DMS53 treated with DMSO at 0.1 percent for 48 hours (cell line): ENCODE measurements at regions not wholly inside any gene's neighbourhood (a gene's known extent, or its start where the extent isn't known, plus 50 kb on each side); places are given as distances from the start of the nearest gene placed in this dataset.
"Not testable (repeated sequence)": the region's sequence is repeated elsewhere in the genome, so short reads cannot be mapped to it uniquely, and the experiment has no call there.

Source experiments
- DNase-seq: peaks from one replicate; lab custom pipeline; 2025; ENCODE audit not compliant: unreplicated experiment; lab: John Stamatoyannopoulos, UW

DNA sequence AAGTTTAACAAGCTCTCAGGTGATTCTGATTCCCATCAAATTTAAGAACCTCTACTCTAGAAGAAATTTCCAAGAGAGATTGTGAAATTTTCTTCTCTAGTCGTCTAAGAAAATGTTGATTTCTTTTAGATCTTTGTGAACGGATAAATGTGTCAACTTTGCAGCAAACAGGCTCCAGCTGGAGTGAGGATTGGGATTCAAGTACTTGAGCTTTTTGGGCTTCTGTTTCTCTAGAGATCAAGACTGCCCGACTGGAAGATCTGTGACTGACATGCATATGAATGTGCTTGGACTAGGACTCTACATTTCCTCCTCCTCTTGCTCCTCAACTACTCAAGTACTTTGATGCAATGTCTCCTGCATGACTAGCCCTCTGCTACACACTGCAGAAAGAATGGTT is 388.3 kb downstream of the TMEM38B start:
- no peak for DNase-seq

DNA sequence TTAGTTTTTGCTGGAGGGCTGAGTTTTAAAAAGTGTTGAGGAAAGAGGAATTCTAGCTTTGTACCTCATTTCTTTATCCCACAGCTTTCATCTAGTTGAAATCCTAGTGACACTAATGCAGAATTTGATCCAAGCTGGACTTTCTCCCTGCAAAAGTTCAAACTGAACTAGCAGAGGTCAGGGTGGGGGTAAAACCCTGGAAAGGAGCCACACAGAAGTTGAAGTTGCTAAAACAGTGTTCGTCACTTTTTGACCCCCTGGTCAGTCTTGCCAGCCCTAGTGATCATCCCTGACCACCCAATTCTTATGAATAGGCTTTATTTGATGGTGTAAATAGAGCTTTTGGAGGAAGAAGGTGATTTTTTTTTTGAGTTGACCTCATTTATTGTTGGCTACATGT is 390.4 kb downstream of the TMEM38B start:
- no peak for DNase-seq

DNA sequence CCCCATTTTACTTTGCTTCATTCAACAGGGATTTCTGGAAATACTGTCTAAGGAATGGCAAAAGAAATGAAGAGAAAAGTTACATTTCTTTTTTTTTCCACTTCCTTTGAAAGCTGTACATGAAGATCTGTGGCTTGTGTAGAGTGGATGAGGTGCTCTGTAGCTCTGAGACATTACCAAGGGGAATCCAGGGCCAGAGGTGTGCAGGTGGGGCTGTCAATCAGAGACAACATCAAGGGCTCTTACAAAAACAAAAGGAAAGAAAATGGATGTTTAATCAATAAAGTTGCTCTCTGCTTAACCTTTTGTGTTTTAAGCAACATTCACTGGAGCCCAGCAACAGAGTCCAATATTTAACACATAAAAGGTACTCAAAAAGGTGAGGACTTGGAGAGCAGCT is 391.1 kb downstream of the TMEM38B start:
- no peak for DNase-seq

DNA sequence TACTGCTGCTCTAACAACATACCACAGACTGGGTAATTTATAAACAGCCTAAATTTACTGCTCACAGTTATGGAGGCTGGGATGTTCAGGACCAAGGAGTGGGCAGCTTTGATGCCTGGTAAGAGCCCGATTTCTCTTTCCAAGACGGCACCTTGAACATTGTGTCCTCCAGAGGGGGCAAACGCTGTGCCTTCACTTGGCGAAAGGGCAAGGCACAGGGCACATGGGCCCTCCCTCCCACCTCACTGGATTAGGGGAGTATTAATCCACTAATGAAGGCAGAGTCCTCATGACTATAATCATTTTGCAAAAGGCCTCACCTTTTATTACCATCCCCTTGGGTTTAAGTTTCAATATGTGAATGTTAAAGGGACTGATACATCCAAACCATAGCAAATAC is 397.7 kb downstream of the TMEM38B start:
- DNase-seq, result no peak

DNA sequence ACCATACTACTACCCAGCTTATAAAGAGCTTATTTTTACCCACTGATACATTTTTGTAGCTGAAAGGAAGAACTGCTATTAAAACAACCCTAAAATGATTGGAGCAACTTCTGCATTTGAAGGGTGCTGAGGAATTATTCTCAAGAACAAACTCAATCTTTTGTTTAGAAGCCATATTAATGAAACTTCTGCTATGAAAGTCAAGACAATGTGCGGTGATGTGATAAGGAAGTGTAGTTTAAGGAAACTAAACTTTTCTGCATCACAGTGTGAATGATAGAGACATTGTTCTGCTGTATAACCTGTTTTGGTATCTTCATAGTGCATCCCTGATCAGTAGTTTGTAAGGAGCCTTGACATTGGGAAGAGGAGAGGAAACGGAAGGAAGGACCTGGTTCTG is 408.5 kb downstream of the TMEM38B start:
- no peak for DNase-seq

DNA sequence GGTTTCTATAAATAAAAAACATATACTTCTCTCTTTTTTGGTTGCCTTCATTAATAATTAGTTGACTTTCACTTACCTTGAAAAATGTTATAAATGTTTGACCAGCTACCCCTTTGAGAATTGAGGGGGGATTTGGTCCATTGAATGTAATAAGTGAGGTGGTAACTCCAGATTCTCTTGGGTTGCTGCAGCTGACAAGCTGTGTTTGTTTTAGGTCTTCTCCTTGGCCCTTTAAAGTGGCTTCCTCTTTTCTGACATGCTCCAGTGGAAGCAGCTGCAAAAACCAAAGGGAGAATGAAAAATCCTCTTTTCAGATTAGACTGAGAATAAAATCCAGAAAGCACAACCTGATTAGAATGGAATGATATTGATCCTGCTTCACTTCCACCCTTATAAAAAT is 410.5 kb downstream of the TMEM38B start:
- DNase-seq, result peak; percentile 2

DNA sequence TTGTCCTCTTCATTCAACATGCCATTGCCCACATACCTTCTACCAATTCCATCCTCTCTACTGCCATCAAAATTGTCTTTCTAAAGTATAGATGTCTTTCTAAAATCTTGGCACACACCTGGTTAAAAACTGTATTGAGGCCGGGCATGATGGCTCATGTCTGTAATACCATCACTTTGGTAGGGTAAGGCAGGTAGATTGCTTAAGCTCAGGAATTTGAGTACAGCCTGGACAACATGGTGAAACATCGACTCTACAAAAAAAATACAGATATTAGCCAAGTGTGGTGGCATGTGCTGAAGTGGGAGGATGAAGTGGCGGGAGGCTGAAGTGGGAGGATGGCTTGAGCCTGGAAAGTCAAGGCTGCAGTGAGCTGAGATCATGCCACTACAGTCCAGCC is 412.1 kb downstream of the TMEM38B start:
- no peak for DNase-seq

DNA sequence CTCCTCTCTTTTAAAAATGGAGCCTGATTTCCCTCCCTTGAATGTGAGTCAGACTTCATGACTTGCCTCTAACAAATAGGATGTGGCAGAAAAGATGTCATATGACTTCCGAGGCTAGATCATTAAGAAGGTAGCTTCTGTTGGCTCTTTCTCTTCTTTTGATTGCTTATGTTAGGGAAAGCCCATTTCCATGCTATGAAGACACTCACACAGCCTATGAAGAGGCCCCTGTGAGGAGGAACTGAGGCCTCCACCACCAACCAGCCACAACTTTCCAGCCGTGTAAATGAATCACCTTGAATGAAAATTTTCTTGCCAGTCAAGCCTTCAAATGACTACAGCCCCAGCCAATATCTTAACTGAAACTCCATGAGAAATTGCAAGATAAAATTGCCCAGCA is 413.4 kb downstream of the TMEM38B start:
- DNase-seq, result no peak

DNA sequence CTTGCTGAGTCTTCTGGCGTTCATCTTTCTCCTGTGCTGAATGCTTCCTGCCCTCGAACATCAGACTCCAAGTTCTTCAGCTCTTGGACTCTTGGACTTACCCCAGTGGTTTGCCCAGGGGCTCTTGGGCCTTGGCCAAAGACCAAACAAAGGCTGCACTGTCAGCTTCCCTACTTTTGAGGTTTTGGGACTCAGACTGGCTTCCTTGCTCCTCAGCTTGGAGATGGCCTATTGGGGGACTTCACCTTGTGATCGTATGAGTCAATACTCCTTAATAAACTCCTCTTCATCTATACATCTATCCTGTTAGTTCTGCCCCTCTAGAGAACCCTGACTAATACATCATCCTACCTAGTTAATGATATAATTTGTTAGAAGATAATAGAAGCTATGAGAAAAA is 415.4 kb downstream of the TMEM38B start:
- not testable (repeated sequence) for DNase-seq

DNA sequence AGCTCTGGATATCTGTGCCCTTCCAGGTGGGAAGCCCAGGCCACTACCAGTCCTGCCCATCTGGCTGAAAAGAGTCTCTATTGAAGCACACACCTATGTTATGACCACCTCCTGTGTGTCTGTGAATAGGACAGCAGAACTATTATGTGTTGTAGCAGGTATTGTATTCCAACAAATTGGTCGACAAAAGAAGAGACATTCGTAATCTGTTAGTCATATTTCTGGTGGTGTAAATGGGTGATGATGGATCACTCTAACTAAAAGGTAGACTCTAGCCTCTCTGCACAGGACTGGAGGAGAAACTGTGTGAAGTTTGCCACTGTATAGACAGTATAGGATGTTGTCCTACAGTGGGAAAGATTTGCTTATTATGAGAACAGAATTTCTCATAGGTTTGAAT is 416.1 kb downstream of the TMEM38B start:
- DNase-seq, result no peak

DNA sequence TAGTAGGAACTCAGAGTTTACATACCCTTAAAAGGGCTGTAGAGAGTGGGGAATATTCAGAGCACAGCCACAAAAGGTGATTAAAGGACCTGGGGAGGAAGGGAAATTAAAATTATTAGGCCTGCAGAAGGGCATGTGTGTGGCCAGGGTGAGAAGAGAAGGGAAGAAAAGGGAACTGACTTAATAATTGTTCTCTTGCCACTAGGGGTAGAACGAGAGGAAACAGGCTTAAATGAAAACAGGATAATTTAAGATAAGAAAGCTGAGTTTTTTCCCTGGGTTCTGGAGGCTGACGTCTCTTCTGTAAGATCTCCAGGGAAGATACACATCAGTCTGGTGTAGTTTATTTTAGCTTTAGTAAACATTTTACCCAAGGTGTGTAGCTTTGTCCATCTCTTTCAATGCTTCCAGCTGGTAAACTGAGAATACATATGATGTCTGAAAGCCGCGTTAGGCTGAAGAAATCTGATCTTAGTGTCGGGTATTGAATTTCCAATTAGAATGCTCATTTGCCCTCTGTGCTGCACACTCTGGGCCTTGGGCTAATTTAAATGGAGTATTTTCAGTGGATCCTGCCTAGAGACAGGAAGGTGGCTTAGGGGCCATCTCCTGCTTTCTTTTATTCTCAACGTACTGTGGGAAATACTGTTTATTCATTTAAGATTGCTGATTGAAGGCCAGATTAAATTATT is 416.8 kb downstream of the TMEM38B start:
- no peak for DNase-seq

DNA sequence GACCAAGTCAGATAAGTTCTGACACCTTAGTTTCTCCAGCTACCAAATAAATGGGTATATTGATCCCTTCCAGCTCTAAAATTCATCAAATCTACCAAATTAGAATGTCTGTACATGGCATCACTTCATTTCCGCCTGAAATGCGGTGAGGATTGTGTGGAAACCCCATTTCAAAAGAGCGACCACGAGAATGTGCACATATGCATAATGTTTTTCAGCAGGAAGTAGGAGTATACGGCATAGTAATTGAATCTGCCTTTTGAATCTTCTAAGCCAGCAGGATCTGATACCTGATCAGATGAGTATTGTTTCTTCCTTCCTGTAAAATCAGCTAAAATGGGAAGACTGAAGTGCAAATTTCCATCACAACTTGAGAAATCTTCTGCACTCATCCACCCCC is 418.6 kb downstream of the TMEM38B start:
- no peak for DNase-seq

DNA sequence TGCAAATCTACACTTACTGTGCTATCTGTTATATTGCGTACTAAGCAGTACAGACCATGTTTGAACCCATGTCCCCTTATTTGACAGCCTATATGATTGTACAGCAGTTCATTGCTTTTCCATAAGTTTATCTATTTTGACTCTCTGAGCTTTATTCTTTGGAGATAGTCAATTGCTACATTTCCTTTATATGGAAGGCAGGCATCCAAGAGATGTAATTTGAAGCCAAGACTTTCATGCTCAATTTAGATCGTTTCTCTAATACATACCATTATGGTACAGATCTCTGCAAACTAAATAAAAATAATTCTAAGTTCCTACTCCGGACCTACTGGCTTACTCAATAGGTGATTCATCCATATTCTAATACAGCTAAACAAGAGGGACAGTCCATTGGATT is 424.8 kb downstream of the TMEM38B start:
- DNase-seq, result no peak

DNA sequence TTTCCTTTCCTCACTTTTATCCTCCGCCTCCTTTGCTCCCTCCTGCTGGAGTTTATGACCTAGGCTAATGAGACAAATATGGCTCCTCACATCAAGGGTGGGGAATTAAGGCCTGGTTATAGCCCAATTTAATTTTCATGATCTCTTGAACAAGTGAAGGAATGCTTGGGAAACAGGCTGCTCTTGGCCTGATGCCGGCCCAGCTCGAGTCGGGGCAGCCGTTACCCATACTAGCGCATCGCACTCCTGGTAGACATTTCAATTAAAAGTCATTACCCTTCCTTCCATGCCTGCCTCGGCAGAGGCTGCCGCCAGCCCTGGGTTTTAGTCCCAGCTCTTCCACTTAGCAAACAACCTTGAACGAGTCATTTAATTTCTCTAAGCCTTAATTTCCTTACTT is 425.7 kb downstream of the TMEM38B start:
- no peak for DNase-seq

DNA sequence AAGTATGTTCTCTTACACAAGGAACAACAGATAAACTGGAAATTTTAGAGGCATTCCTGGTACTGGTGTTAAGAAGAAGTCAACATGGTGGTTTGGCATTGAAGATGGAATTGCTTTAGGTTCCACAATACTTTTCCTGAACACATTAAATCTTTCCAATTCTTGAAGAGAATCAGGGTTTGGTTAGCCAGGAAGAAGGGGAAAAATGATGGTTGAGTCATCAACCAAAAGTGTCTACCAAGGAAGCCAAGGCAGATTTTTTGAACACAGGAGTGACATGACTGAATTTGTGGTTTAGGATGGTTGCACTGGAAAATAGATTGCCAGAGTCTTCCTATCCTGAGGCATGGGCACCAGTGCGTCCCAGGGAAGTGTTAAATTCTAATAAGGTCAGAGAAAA is 433.4 kb downstream of the TMEM38B start:
- no peak for DNase-seq

DNA sequence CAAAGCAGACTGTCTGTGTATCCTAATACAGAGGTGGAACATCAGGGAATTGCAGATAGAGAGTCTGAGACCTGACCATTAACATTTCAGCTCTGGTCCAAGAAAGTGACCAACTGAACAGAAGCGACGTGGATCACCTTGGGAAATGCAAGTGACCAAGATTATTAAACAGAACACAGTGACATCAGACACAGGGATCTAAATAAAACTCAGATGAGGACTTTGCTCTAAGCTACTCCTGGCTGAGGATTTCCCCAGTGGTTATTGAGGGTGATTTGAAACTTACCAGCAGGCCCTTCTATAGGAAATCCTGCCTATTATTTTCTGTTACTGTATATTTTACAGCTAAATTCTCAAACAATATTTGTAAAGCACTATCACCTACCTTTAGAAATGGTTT is 436.0 kb downstream of the TMEM38B start:
- DNase-seq, result no peak

DNA sequence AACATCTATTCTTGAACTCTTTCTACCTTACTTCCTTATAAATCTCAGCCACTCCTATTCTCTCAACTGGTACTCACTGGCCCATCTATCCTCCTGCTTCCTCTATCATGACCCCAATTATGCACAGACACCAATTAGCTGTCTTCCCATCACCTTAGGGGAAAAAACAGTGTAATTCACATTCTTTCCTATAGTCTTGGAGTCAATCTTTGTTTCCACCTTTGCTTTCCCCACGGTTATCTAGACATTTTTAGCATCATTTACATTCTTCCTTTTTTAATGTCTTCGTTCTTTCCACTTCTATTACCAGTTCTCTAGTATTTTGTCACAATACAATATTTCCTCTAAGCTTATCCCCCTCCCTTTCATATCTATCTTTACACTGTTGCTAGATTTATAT is 449.4 kb downstream of the TMEM38B start:
- DNase-seq, result no peak

DNA sequence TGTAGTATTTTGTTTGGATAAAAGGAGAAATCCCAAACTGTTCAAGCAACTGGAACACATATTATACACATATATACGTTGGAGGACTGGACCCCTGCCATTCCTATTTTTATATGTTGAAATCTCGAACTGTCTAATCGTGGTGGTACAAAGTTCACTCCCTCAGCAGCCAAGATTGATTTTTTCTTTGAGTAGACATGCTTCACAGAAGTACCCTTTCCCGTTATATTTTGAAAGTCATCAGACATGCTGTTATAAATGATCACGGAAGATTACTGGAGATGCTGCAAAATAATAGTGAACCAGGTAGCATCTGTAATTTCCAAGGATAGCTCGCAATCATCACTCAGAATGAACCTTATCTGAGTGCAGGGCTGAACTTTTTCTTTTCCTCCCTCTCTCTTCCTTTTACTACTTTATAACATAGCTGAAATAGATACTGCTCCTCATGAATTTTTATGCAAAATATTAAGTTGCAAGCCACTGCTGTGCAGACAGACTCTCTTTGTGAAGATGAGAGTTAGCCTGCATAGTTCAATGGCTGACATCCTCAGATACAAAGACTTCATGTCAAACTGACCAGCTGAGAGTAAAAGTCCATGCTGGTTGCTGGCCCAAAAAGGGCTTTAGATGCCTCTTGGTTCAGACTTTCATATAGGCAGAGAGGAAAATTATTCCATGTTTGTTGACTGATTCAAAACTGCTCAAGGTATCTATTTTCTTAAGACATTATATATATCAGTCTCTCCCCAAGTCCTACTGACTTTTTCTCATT is 451.9 kb downstream of the TMEM38B start:
- no peak for DNase-seq

DNA sequence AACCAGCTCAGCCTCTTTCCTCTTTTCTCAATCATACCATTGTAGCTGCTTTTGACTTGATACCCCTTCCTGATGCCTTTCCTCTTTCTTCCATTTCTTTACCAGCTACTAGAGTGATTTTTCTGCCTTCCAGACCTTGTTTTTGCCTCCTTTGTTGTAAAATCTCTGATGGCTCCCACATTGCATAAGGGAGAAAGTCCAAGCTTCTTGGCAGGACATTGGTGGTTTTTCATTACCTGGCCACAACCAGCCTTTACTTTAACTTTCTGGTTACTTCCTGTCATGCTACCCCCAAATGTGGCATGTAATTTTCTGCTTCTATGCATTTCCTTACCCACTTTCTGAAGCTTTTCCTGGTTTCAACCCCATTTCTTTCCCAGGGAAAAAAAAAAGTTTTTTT is 452.5 kb downstream of the TMEM38B start:
- DNase-seq, result no peak

DNA sequence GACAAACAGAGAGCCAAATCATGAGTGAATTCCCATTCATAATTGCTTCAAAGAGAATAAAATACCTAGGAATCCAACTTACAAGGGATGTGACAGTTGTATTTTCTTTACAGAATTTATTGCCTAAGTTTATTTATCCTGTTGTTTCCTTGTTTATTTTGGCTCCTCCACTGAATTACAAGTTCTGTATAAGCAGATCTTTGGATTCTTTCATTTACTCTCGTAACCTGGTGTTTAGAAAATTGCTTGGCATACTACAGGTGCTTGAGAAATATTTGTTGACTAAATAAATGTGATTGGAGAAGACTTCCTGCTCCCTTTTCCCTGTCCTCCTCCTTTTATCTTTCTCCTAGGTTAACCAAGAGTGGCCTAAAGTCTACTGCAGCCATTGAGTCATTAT is 455.6 kb downstream of the TMEM38B start:
- DNase-seq, result no peak

DNA sequence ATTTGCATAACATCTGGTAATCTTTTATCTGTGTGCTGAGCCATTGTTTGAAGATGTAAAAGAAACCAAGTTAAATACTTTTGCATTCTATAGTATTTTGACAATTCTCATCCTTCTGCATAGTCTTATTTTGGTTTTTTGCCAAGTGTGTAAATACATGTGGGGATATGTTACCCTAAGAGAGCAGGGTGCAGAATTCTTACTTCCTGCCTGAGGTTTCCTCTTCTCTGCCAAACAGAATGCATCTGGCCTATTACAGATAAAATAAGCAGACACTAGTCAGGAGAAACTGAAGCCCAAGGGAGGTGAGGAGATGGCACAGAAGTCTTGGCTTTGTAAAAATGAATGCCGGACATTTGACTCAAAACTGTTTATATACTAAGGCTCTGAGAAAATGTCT is 462.1 kb downstream of the TMEM38B start:
- DNase-seq, result no peak

DNA sequence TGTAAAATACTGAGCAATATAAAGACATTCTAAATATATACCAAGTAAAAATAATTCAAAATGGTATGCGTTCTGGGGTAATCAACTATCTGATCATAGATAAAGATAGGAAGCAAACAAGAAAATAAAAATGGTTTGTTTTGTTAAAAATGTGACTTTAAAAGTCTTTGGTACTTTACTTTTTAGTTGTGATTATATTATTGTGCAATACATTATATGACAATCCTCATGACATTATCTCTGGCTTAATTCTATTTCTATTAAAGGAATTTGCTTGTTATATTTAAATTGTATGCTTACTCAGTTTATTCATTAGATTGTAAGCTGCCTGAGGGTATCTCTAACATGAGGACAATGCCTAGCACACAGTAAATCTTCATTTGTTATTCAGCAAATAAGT is 477.9 kb downstream of the TMEM38B start:
- DNase-seq, result no peak

DNA sequence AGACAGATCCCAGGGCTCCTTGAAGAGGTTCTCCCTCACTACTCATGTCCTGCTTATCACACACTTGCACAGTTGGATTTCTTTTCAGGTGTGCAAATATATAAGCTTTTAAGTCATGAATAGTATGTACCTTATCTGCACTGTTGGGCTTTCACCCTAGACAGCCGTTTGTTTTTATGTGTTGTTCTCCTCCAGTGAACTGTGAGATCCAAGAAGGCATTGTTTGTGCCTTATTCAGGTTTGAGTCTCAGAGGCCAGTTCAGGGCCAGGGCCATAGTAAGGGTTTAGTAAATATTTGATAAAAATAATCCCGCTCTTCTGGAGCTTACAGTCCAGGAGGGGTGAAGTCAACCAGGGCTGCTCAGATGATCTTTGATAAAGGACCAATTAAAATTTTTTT is 480.0 kb downstream of the TMEM38B start:
- DNase-seq, result peak; percentile 6
